Renal pelvis (tissue), 1 donor: ENCODE measurements at regions not wholly inside any gene's neighbourhood (a gene's known extent, or its start where the extent isn't known, plus 50 kb on each side); places are given as distances from the start of the nearest gene placed in this dataset.

Source experiments
- DNase-seq: peaks from one replicate; pipeline ENCODE4 v3.0.0-alpha.2; 2013

- no peak for DNase-seq
Observed at GRCh38 chr3:99114565-99115291, 213.2 kb upstream of the DCBLD2 start.

DNA sequence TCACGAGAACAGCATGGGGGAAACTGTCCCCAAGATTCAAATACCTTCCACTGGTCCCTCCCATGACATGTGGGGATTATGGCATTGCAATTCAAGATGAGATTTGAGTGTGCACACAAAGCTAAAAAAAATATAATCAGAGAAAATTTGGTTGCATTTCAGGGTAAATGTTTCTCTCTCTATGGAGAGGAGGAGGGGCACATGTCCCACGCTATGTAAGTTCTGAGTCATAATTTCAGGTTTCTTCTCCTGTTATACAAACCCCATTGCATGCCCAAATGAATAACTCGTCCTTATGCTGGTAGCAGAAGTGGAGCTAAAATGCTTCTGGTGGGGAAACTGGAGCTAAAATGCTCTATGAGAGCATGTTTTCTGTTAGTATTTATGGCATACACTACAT is 209.7 kb upstream of the DCBLD2 start:
- DNase-seq, result no peak

GRCh38 chr3:99110401-99110800 is 208.9 kb upstream of the DCBLD2 start:
- DNase-seq, result no peak

GRCh38 chr3:99108508-99108907 is 207.0 kb upstream of the DCBLD2 start:
- no peak for DNase-seq

DNA sequence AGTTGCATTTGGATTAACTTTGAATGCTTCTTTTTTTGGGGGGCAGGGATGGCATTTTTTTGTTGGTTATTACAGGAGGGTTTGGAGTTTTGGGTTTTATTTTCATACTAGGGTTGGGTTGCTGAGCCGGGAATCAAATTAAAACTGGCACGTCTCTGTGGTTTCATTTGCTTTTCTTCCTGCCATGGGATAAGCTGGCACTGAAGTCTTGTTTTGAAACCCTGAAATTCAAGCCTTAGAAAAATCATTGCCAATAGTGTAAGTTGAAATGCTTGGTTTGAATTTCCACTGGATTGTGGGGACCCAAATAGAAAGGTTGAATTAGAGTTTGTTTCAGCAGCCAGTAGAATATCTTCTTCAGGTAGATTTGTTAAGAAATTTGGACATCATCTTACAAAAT is 193.1 kb upstream of the DCBLD2 start:
- DNase-seq, result no peak

GRCh38 chr3:99087277-99087676 is 185.8 kb upstream of the DCBLD2 start:
- DNase-seq, result no peak

GRCh38 chr3:99084826-99085225 is 183.3 kb upstream of the DCBLD2 start:
- DNase-seq, result no peak

- no peak for DNase-seq
Observed at GRCh38 chr3:99084156-99084555, 182.7 kb upstream of the DCBLD2 start.

GRCh38 chr3:99071096-99071495 is 169.6 kb upstream of the DCBLD2 start:
- DNase-seq, result no peak

DNA sequence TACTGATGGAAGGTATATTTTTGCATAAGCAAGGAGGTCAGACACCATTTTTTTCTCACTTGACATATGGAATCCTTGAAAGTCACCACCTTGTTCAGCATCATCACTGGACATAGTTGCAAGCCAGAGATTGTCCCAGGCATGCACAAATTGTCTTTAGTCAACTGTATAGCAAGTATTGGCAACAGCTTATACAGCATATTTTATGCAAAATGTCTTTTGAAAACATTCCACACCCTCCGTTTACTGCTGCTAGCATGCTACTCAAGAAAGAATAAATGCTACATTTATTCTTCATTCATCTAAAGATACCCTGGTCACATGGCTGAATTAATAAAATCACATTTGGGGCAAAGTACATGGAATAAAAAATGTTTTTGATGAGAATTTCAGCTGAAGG is 168.5 kb upstream of the DCBLD2 start:
- no peak for DNase-seq

- DNase-seq, result no peak
Observed at GRCh38 chr3:99066863-99067262, 165.4 kb upstream of the DCBLD2 start.

DNA sequence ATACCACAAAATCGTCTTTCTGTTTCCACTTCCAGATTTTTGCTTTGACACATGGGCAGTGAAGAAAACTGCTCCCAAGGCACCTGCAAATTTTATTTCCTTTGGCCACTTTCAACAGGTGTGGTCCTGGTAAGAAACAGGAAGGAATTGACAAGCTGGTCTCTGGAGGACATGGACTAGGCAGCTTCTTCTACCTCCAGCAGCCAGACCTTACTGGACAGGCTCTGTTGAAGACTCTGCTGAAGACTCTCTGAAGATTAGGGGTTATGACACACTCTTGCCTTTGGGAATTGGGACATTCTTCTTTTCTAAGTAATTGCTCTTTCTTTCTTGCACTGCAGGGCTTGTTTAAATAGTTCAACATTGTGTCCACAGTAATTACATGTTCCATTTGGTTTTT is 147.7 kb upstream of the DCBLD2 start:
- DNase-seq, result no peak

DNA sequence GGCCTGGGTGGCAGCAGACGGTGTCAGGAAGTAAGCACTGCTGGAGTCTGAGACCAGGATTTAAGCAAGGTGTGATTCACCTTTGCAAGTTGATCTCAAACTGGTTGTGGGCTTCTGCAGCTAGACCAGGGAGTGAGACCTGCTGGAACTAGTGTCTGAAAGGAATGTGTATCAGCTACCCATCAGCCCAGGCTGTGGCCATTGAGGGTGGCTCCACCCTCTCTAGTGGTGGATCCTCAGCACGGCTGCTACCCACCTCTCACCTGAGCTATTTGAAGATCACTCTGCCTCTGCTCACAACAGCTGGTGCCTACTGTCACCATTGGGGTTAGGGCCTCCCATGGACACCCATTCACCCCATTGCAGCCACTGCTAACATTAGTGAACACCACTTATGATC is 140.3 kb upstream of the DCBLD2 start:
- no peak for DNase-seq

- DNase-seq, result no peak
Observed at GRCh38 chr3:99031778-99032177, 130.3 kb upstream of the DCBLD2 start.

DNA sequence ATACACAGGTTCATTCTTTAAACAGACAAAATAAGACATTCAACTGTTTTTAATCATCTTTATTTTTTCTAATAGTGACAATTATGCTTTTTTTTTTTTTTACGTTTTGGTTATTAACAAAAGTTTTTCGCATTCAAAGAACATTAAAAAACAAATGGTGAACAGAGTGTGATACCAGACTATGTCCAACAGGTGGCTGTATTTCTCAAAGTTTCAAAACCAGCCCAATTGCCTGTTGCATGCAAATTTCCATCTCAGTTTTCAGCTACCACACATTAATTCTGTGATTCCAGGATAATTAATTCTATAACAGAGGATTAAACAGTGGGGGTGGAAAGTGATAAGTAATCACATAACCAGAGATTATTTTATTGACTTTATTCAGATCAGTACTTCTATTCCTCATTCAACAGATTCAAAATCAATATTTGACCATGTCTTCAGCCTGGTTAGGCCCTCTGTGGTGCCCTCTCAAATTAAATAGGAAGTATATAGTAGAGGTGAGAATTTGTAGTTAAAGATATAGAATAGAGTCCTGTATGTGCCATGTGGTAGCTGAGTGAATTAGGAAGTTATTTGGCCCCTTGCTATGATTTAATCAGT is 122.2 kb upstream of the DCBLD2 start:
- DNase-seq, result peak; percentile 19

- DNase-seq, result no peak
Observed at GRCh38 chr3:99021466-99021865, 120.0 kb upstream of the DCBLD2 start.

GRCh38 chr3:99016452-99016851 is 115.0 kb upstream of the DCBLD2 start:
- no peak for DNase-seq

GRCh38 chr3:99013777-99014315 is 112.4 kb upstream of the DCBLD2 start:
- no peak for DNase-seq

- DNase-seq, result no peak
Observed at GRCh38 chr3:99013077-99013476, 111.6 kb upstream of the DCBLD2 start.

GRCh38 chr3:99012051-99012450 is 110.6 kb upstream of the DCBLD2 start:
- DNase-seq, result peak; percentile 42

GRCh38 chr3:99009851-99010250 is 108.4 kb upstream of the DCBLD2 start:
- DNase-seq, result no peak

GRCh38 chr3:99006686-99007085 is 105.2 kb upstream of the DCBLD2 start:
- DNase-seq, result no peak

DNA sequence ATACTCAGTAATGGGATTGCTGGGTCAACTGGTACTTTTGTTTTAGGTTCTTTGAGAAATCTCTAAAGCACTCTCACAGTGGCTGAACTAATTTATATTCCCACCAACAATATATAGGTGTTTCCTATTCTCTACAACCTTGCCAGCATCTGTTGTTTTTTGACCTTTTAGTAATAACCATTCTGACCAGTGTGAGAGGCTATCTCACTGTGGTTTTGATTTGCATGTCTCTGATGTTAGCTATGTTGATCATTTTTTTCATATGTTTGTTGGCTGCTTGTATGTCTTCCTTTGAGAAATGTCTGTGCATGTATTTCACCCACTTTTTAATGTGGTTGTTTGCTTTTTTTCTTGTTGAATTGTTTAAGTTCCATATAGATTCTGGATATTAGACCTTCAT is 98.2 kb upstream of the DCBLD2 start:
- DNase-seq, result no peak
